ENCODE measurements at regions not wholly inside any gene's neighbourhood (a gene's known extent, or its start where the extent isn't known, plus 50 kb on each side); places are given as distances from the start of the nearest gene placed in this dataset.

DNA sequence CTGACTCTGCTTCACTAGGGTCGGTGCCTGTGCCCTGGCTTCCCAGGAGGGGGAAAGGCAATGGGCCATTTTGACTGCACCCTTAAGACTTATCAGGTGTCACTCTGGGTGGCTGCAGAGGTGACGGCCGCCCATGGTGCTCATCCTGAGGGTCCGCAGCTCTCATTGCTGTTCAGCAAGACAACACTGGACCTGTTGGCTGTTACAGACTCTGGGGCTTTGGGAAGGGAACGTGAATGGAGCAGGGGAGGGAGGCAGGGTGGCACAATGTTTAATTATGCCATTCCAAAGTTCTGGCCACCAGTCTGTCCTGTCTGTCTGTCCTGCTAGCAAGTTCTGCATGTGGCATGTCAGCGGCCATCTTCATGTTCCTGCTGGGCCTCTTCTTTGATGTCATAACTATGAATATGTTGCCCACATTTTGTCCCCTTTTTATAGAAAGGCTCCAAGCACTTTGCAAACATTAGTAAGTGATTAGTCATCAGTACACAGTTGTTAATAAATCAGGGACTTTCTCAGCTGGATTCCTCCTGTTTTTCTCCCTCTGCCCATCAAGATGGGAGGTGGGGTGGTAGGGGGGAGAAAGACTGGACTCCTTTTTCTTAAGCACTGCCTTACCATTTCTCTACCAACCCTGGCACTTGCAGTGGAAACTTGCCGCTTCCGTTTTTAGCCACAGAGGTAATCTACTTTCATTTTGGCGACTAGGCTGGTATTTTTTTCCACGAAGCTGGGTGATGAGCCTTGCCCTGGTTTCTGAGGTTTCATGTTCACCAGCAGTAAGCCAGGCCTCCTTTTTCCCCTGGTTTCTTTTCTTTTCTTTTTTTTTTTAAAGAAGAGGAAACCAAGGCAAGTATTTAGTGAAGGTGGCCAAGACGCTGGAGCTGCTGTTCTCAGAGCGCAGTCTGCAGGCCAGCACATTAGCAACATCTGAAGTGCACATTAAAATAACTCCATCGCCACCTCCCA lies 88.6 kb upstream of the TRIM2 start:
- TF ChIP-seq, protein P1, sequence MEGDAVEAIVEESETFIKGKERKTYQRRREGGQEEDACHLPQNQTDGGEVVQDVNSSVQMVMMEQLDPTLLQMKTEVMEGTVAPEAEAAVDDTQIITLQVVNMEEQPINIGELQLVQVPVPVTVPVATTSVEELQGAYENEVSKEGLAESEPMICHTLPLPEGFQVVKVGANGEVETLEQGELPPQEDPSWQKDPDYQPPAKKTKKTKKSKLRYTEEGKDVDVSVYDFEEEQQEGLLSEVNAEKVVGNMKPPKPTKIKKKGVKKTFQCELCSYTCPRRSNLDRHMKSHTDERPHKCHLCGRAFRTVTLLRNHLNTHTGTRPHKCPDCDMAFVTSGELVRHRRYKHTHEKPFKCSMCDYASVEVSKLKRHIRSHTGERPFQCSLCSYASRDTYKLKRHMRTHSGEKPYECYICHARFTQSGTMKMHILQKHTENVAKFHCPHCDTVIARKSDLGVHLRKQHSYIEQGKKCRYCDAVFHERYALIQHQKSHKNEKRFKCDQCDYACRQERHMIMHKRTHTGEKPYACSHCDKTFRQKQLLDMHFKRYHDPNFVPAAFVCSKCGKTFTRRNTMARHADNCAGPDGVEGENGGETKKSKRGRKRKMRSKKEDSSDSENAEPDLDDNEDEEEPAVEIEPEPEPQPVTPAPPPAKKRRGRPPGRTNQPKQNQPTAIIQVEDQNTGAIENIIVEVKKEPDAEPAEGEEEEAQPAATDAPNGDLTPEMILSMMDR (IDR thresholded peaks at IDR 0.05): no peak
- TF ChIP-seq POLR2A (IDR thresholded peaks at IDR 0.05): no peak

All from esophagus squamous epithelium (tissue), 4 donors.